Activated CD8-positive, alpha-beta memory T cell treated with anti-CD3 and anti-CD28 coated beads, Interleukin-2, amount 10 ng/mL, durations not matched to agents 7 days and 5 days (primary cell): ENCODE measurements at regions not wholly inside any gene's neighbourhood (a gene's known extent, or its start where the extent isn't known, plus 50 kb on each side); places are given as distances from the start of the nearest gene placed in this dataset.

ENCODE experiments used
- ATAC-seq: fragments of 150-1000 bp; cut with Tn5 transposase; one replicate; pipeline ENCODE4 v1.10.0; 2021; ENCODE audit warnings: moderate library complexity
- CTCF ChIA-PET: fragments of 350-600 bp; sonication (Branson Sonifier 250); formaldehyde crosslinking; loops from one replicate; lab custom pipeline; 2021; ENCODE audit warnings: antibody characterized with exemption; lab: Charles Lee
- DNase-seq: peaks from one replicate; pipeline ENCODE4 v3.0.0-alpha.2; 2020
- H3K27ac Mint-ChIP-seq: one replicate; pipeline ENCODE4 v1.8.0; 2021; ENCODE audit warnings: mild to moderate bottlenecking, mixed read lengths
- H3K27me3 Mint-ChIP-seq: one replicate; pipeline ENCODE4 v1.8.0; 2021; ENCODE audit warnings: mixed read lengths
- H3K36me3 Mint-ChIP-seq: one replicate; pipeline ENCODE4 v1.8.0; 2021; ENCODE audit warnings: mild to moderate bottlenecking, mixed read lengths
- H3K4me1 Mint-ChIP-seq: one replicate; pipeline ENCODE4 v1.8.0; 2021; ENCODE audit warnings: mixed read lengths
- H3K4me3 Mint-ChIP-seq: one replicate; pipeline ENCODE4 v1.8.0; 2021; ENCODE audit warnings: mild to moderate bottlenecking, moderate library complexity, mixed read lengths
- H3K9me3 Mint-ChIP-seq: one replicate; pipeline ENCODE4 v1.8.0; 2022; ENCODE audit warnings: low read depth, mixed read lengths

DNA sequence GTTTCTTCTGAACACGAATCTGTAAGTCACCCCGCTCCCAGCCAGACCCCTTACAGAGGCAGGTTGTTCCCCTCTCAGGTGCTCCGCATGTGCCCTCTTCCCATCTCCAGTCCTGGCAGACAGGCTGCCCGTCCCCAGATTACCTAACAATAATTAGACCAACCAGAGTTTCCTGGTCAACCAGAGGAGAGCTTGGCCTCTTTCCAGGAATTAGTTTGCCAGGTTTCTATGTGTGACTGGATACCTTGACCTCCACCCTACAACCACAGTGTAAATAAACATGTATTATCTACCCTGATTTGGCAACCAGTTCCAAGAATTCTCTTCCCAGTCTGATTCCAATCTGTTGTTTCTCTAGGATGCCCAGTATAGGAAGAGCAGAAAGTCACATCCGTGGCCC is 178.0 kb upstream of the UMPS start:
- no peak overlapping the region for H3K27ac Mint-ChIP-seq

DNA sequence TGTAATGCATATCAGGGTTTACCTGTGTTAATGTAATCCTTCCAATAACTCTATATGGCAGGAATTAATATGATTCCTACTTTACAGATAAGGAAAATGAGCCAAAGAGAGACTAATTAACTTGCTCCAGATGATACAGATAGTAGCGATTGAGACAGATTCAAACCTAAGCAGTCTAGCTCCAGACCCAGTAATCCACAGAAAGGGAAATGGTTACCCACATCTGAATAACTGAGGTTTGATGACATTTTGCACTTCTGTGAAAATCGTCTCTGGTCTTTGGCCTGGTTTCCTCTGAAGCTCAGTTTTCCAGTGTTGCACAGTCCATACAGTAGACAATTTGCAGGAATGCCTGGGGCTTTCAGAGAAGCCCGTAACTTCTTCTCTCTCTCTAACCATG is 177.1 kb upstream of the UMPS start:
- peak; percentile 33 for ATAC-seq
- no peaks in the 10 kb centered on the region for H3K36me3 Mint-ChIP-seq
- CTCF ChIA-PET: interaction anchor here (1.2 kb wide), 1 partner anchor 135 kb away, joined by 4 read pairs; no protein-coding TSS in a partner anchor

More for the DNA sequence above, 178.0 kb upstream of the UMPS start:
- H3K4me3 Mint-ChIP-seq: no peak overlapping the region
- CTCF ChIA-PET: interaction anchor here (1.5 to 2.8 kb wide), 2 partner anchors 11 to 137 kb away, joined by 5 to 21 read pairs; no protein-coding TSS in a partner anchor
- no peaks in the 10 kb centered on the region for H3K9me3 Mint-ChIP-seq
- no peaks in the 10 kb centered on the region for H3K36me3 Mint-ChIP-seq
- no peak for DNase-seq
- peaks cover 76% of the 10 kb centered on the region for H3K27me3 Mint-ChIP-seq
- ATAC-seq: no peak
- H3K4me1 Mint-ChIP-seq: peaks cover 14% of the 10 kb centered on the region

DNA sequence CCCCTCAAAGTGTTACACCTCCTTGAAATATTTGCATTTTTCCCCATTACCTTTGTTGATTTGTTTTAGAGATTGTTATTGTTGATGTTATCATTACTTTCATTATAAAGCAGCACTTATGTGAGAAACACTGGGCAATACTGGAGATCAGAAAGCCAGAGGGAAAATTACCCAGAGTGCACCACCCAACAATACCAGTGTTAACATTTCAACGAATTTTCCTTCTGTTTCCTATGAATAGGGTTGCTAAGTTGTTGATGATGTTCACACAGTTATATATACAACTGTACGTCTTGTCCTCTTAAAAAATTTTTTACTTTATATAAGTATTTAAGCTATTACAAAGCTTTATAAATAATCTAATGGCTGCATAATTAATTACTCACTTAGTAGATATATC is 173.6 kb upstream of the UMPS start:
- CTCF ChIA-PET: interaction anchor here (0.9 to 1.2 kb wide), 2 partner anchors 9 to 132 kb away, joined by 4 read pairs; no protein-coding TSS in a partner anchor
- Mint-ChIP-seq H3K27me3 (peaks cover 82% of the 10 kb centered on the region), H3K9me3 (no peaks in the 10 kb centered on the region), H3K27ac (no peak overlapping the region), H3K36me3 (no peaks in the 10 kb centered on the region), H3K4me3 (no peak overlapping the region), H3K4me1 (peaks cover 14% of the 10 kb centered on the region)
- no peak for DNase-seq
- ATAC-seq: no peak

More for the DNA sequence above, 177.1 kb upstream of the UMPS start:
- no peak overlapping the region for H3K4me3 Mint-ChIP-seq
- peaks cover 80% of the 10 kb centered on the region for H3K27me3 Mint-ChIP-seq
- peaks cover 14% of the 10 kb centered on the region for H3K4me1 Mint-ChIP-seq
- no peak overlapping the region for H3K27ac Mint-ChIP-seq
- DNase-seq: no peak
- no peaks in the 10 kb centered on the region for H3K9me3 Mint-ChIP-seq

DNA sequence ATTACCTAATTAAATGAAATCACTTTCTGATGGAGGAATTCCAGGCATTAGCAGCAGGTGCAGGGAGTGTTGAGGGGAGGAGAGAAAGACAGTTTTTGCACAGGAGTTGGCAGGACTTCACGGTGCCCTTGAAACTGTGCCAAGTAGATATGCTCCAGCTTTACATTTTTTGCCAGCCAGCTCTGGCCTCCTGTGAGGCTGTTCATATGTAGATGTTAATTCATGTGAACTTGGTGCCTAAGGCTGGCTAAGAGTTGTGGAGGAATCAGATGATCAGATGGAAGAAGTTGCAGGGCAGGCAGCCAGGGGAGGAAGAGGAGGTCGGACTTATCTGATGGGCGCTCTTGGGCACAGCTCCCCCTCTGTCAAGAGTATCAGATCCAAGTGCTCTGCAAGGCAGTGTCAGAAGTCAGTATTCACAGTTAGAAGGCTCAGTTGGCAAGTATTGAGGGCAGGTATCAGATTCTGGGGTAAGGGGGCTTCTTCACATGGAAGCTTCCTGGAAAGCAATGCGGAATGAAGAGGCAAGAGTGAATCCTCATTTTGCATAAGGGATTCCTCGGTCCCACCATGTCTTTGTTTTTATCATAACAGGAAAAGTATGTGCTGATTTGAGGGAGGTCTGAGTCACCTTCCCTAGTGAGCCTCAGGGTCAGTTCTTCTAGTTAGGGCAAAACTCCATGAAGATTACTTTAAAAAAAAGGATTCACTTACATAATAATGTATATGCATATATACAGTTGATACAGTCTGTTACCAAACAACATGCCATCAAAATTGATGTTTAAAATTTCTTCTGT is 172.6 kb upstream of the UMPS start:
- CTCF ChIA-PET: interaction anchor here (0.9 to 10.8 kb wide), 5 partner anchors 7 to 131 kb away, joined by 4 to 178 read pairs (median 13); no protein-coding TSS in a partner anchor
- no peaks in the 10 kb centered on the region for H3K36me3 Mint-ChIP-seq
- peaks cover 82% of the 10 kb centered on the region for H3K27me3 Mint-ChIP-seq
- H3K4me1 Mint-ChIP-seq: peaks cover 14% of the 10 kb centered on the region
- ATAC-seq (no peak), DNase-seq (no peak)
- no peak overlapping the region for H3K4me3 Mint-ChIP-seq
- H3K27ac Mint-ChIP-seq: no peak overlapping the region
- H3K9me3 Mint-ChIP-seq: no peaks in the 10 kb centered on the region

DNA sequence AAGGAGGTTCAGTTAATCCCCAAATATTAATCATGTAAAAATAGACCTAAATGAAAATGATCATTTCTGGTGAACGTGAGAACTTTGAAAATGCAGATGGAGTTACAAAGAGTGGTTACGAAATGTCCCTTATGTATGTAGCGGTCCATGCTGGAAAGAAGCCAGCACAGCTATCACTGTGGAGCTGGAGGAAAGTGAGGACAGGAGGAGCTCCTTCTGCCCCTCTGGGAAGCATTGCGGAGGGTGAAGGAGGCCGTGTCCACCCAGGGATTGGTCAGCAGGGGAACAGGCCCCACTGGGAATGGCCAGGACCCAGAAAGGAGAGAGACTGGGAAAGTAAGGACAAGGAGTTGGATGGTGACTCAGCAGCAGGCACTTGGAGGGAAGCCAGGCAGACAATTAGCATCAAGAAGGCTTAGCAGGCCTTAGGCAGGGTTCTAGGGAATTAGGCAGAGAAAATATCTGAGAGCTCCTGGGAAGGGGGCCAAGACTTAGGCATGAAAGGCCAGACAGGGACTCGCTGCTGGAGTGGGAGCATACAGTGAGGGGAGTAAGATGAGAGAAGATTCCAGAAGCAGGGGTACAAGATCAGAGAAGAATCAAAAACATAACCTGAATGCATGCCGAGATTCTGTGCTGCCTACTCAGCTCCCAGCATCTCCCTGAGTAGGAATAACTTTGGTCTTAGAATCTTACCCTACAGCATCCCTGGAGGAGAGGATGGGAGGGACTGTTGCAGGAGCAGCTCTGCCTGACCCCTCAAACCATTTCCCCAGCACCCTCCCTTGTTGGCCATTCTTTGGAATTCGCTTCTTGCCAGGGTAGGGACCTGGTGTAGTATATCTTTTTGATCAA is 171.0 kb upstream of the UMPS start:
- Mint-ChIP-seq H3K36me3 (no peaks in the 10 kb centered on the region), H3K27ac (no peak overlapping the region), H3K4me1 (peaks cover 3% of the 10 kb centered on the region), H3K27me3 (peaks cover 77% of the 10 kb centered on the region), H3K9me3 (no peaks in the 10 kb centered on the region), H3K4me3 (no peak overlapping the region)
- CTCF ChIA-PET: interaction anchor here (0.5 to 10.8 kb wide), 11 partner anchors 9 to 323 kb away, joined by 3 to 178 read pairs (median 4); no protein-coding TSS in a partner anchor
- DNase-seq: no peak
- no peak for ATAC-seq

DNA sequence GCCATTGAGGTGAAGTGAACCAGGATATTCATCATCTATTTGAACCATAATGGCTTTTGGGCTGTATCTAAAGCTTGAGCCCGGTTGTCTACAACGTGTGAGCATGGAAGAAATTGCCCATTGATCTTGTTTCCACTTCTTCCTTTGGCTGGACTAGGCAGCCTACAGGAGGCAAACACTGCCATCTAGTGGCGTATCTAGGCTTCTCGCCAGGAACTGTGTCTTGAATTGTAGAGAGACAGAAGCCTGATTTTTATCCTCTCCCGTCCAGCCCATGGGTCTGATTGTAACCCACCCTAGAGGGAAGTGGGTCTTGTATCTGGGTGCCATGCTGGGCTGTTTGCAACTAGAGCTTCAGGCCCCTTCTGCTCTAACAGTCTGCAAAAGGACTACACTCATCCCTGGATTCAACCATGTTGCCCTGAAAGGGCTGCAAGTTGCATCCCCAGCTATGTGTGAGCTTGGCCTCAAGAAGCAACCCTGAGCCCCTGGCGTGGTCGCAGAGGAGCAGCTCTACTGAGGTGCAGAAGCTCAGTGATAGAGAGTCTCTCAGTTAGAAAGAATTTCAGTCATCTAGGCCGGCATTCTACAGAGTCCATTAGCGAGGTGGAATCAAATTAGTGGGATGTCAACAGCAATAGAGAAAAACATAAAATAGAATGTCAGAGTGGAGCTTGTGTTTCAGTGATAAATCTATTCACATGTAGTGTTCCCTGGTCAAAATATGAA is 170.2 kb upstream of the UMPS start:
- ATAC-seq: peak; percentile 74
- Mint-ChIP-seq H3K4me3 (no peak overlapping the region), H3K9me3 (no peaks in the 10 kb centered on the region), H3K27me3 (peaks cover 69% of the 10 kb centered on the region), H3K27ac (no peak overlapping the region), H3K36me3 (no peaks in the 10 kb centered on the region), H3K4me1 (no peaks in the 10 kb centered on the region)
- CTCF ChIA-PET: interaction anchor here (0.5 to 10.8 kb wide), 13 partner anchors 10 to 341 kb away, joined by 3 to 178 read pairs (median 3); no protein-coding TSS in a partner anchor
- DNase-seq: peak; percentile 72

DNA sequence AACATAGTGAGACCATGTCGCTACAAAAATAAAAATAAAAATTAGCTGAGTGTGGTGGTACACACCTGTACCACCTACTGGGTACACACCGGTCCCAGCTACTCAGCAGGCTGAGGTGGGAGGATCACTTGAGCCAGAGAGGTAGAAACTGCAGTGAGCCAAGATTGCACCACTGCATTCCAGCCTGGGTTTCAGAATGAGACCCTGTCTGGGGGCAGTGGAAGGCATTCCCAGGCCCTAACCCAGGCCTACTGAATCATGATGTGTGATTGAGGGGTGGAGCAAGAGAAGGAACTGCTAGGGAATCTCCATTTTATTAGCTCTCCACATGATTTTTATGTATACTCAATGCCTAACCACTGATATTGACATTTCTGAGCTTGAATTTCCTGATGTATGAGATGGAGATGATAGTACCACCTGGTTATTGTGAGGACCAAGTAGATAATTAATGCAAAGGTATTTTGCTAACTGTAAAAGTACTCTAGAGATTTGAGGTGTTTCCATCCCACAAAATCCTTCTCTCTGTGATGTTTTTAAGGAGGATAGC is 169.5 kb upstream of the UMPS start:
- Mint-ChIP-seq H3K27ac (no peak overlapping the region), H3K4me1 (no peaks in the 10 kb centered on the region), H3K9me3 (no peaks in the 10 kb centered on the region), H3K36me3 (no peaks in the 10 kb centered on the region), H3K27me3 (peaks cover 62% of the 10 kb centered on the region), H3K4me3 (no peak overlapping the region)
- DNase-seq (no peak), ATAC-seq (no peak)
- CTCF ChIA-PET: interaction anchor here (0.7 to 10.8 kb wide), 8 partner anchors 10 to 340 kb away, joined by 3 to 178 read pairs (median 4); no protein-coding TSS in a partner anchor

DNA sequence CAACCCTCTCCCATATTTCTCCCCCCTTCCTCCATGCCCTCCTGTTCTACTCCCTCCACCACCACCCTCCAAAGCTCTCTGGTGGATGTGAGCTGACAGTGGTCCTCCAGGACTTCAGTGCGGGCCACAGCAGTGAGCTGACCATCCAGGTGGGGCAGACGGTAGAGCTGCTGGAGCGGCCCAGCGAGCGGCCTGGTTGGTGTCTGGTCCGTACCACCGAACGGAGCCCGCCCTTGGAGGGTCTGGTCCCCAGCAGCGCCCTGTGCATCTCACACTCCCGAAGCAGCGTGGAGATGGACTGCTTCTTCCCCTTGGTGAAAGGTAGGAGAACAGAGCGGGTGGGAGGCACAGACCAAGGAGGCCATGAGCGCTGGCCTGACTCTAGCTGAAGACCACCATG is 167.5 kb upstream of the UMPS start:
- CTCF ChIA-PET: interaction anchor here (10.8 kb wide), 1 partner anchor 122 kb away, joined by 178 read pairs; no protein-coding TSS in a partner anchor
- no peak for ATAC-seq

DNA sequence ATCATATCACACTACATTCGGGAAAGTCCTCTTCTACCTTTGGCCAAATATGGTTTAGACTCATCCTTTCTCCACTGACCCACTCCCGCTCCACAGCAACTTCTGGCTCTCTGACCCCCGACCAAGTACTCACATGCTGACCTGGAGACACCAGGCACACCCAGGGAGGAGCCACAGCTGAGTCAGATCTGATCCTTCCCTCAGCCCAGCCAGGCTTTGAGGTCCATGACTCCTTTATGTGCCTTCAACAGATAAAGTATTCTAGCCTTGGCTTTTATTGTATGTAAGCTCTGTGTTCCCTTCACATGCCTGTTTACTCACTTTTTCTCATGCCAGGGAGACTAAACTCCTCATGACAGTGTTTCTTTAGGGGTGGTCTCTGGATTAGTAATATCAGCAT is 166.9 kb upstream of the UMPS start:
- no peaks in the 10 kb centered on the region for H3K36me3 Mint-ChIP-seq

More for the DNA sequence above, 167.5 kb upstream of the UMPS start:
- Mint-ChIP-seq H3K9me3 (no peaks in the 10 kb centered on the region), H3K27ac (no peak overlapping the region), H3K4me1 (no peaks in the 10 kb centered on the region), H3K27me3 (peaks cover 55% of the 10 kb centered on the region), H3K4me3 (no peak overlapping the region), H3K36me3 (no peaks in the 10 kb centered on the region)
- DNase-seq: no peak

DNA sequence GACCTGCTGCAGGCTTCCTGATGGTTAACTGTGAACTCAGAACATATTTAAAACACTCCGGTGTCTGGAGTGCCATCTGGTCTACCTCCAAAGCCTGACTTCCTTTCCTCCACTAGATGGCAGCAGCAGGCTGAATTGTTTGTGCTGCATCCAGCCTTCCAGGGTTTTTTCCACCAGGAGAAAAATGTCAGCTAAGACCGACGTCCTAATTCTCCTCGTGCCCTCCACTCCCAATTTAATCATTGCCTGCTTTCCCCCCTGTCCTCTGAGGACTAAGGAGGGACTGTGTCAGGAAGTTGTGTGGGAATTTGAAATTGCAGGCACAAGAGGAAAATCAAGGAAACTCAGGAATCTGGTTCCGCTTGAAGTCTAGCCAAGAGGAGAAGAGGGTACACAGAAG is 165.2 kb upstream of the UMPS start:
- ATAC-seq (peak; percentile 49), DNase-seq (peak; percentile 55)
- no peak overlapping the region for H3K27ac Mint-ChIP-seq
- no peaks in the 10 kb centered on the region for H3K36me3 Mint-ChIP-seq
- no peaks in the 10 kb centered on the region for H3K9me3 Mint-ChIP-seq
- no peak overlapping the region for H3K4me3 Mint-ChIP-seq
- H3K4me1 Mint-ChIP-seq: no peaks in the 10 kb centered on the region
- peaks cover 49% of the 10 kb centered on the region for H3K27me3 Mint-ChIP-seq
- CTCF ChIA-PET: interaction anchor here (0.9 to 10.8 kb wide), 5 partner anchors 10 to 325 kb away, joined by 3 to 178 read pairs (median 5); no protein-coding TSS in a partner anchor

More for the DNA sequence above, 166.9 kb upstream of the UMPS start:
- H3K27me3 Mint-ChIP-seq: peaks cover 55% of the 10 kb centered on the region
- H3K4me3 Mint-ChIP-seq: no peak overlapping the region
- no peaks in the 10 kb centered on the region for H3K9me3 Mint-ChIP-seq
- ATAC-seq (no peak), DNase-seq (no peak)
- CTCF ChIA-PET: interaction anchor here (10.8 kb wide), 1 partner anchor 122 kb away, joined by 178 read pairs; no protein-coding TSS in a partner anchor
- no peak overlapping the region for H3K27ac Mint-ChIP-seq
- H3K4me1 Mint-ChIP-seq: no peaks in the 10 kb centered on the region

DNA sequence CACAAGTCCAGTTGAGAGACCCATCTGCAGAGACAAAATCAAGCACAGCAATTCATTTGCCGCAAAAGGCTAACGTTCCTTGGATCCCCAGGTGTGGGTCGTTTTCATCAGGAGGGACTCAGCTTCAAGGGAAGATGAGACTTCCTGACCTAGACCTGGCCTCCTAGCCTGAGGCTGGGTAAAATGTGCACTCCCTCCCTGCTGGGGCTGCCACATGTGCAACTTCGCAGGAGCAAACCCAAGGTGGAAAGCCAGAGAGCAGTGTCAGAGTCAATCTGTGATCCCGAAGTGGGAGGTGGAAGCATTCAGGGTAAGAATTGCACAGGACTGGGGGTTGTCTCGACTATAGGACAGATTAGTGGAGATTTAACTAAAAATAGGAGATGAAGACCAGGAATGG is 164.7 kb upstream of the UMPS start:
- Mint-ChIP-seq H3K9me3 (no peaks in the 10 kb centered on the region), H3K36me3 (no peaks in the 10 kb centered on the region), H3K27me3 (peaks cover 46% of the 10 kb centered on the region), H3K4me3 (no peak overlapping the region), H3K4me1 (no peaks in the 10 kb centered on the region), H3K27ac (no peak overlapping the region)
- DNase-seq (no peak), ATAC-seq (no peak)
- CTCF ChIA-PET: interaction anchor here (1.1 to 10.8 kb wide), 6 partner anchors 9 to 119 kb away, joined by 5 to 178 read pairs (median 6); no protein-coding TSS in a partner anchor

DNA sequence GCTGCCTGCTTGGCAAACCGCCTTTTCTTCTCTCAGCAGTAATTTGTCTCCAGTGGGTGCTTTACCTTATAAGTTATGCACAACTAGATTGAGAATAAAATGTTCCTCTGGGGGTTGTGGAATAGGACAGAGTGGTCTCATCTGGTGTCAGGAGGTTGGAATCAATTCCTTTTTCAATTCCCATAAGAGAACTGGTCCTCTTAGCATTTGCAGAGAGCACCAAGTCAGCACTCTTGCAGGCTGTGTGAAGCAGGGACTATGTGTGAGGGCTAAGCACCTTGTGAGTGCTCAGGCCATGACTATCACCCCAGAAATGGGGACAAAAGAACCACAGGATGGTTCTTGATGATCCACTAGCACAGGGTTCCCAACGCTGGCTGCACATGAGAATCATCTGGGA is 163.6 kb upstream of the UMPS start:
- peaks cover 39% of the 10 kb centered on the region for H3K27me3 Mint-ChIP-seq
- H3K27ac Mint-ChIP-seq: no peak overlapping the region
- CTCF ChIA-PET: interaction anchor here (0.7 to 10.8 kb wide), 4 partner anchors 10 to 118 kb away, joined by 4 to 178 read pairs (median 8); no protein-coding TSS in a partner anchor
- H3K4me1 Mint-ChIP-seq: no peaks in the 10 kb centered on the region
- H3K9me3 Mint-ChIP-seq: no peaks in the 10 kb centered on the region
- H3K4me3 Mint-ChIP-seq: no peak overlapping the region
- DNase-seq: no peak
- ATAC-seq: no peak
- H3K36me3 Mint-ChIP-seq: no peaks in the 10 kb centered on the region
